Cardiac septum (tissue), 1 donor: ENCODE measurements at regions not wholly inside any gene's neighbourhood (a gene's known extent, or its start where the extent isn't known, plus 50 kb on each side); places are given as distances from the start of the nearest gene placed in this dataset.
"Not testable (repeated sequence)": the region's sequence is repeated elsewhere in the genome, so short reads cannot be mapped to it uniquely, and the experiment has no call there.

Source experiments
- DNase-seq: peaks from one replicate; pipeline ENCODE4 v3.0.0-alpha.2; 2020; ENCODE audit warnings: low spot score
- intact Hi-C: fragments of 100-400 bp; cut with DNase I; formaldehyde crosslinking; loops from one replicate; pipeline ENCODE4 v1.14.0; 2022
- donor health status: DM: no; HTN: no; CAD: no.

- peak; percentile 58 for DNase-seq
- intact Hi-C loops: no loop called here
Observed at GRCh38 chr12:107360482-107360881, 267.1 kb upstream of the CRY1 start.

DNA sequence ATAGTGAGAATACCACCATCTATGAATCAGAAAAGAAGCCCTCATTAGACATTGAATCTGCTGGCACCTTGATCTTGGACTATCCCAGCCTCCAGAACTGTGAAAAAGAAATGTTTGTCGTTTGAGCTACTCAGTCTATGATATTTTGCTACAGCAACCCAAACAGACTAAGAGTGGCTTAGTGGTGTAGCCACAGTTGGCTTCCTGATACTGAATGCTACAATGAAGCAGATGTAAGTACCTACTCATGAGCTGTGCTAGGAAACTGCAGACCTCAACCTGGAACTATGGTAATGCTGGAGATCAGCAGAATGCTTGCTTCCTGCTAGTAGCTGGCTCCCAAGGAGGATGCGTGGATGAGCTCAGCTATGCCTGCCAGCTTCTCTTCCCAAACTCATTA is 268.6 kb upstream of the CRY1 start:
- intact Hi-C loops: no loop called here
- peak; percentile 3 for DNase-seq

DNA sequence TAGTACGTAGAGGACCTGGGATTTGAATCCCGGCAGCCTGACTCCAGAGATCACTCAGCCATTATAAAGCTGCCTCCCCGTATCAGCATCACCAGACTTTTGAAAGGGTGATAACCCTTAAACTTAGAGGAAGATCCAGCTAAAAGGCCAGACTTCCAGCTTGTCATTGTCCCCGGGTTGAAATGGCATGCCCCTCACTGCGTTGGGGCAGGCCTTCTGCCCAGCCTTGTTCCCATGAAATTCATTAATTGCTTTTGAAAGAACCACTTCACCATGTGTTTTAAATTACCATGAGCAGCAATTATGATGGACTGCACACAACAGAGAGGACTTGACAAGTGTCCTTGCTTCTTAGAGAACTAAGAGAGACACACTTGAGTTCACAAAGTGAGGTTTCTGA is 269.6 kb upstream of the CRY1 start:
- DNase-seq: peak; percentile 43
- intact Hi-C loops: no loop called here

GRCh38 chr12:107364875-107365518 is 271.6 kb upstream of the CRY1 start:
- no peak for DNase-seq
- intact Hi-C loops: no loop called here

DNA sequence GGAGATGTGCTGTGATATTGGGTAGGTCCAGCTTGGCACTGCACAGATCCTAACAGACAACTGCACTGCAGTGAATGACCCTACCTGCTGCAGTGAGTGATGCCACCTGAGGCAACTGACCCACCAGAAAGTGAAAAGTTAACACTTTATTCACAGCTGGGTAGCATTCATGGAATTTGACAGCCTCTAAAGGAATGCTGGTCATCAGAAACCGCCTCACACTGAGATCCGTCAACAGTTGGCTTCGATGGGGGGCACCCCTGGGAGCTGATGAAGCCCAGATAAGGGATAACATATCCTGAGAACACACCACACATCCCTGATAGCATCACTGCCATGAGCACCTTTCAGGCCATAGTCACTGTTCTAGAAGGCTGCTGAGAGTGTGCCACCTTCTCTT is 272.4 kb upstream of the CRY1 start:
- DNase-seq: no peak
- intact Hi-C loops: no loop called here

DNA sequence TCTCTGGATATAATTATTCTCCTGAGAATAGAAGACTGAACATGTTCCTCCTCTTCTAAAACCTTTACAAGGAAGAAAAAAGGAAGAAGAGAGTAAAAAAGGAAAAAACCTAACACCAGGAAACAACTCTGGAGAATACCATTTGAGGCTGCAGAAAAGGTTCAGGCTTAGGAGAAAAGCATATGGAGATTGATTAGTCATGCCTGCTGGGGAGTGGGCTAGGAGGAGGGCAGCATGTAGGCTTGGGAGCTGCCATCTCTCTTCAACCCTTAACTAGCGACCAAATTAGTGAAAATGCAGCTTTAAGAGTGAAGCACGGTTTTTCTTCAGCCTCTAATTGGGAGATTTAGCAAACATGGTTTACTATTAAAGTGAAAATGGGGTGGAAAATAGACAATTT is 273.0 kb upstream of the CRY1 start:
- DNase-seq: no peak
- intact Hi-C loops: no loop called here

DNA sequence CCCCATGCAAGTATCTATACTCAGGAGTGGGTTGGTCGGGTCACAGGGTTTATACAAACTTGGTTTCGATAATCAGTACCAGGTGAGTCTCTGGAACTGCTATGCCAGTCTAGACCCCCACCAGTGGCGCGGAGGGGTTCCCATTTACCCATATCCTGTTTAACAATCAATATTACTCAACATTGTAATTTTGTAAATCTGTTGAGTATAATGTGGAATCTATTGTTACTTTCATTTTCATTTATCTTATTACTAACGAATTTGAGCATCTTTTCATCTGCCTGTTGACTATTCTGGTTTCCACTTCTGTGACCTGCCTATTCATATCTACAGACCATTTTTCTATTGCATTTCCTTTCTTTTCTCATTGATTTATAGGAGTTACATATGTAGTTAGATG is 275.2 kb upstream of the CRY1 start:
- DNase-seq: peak; percentile 58
- intact Hi-C loops: no loop called here

- DNase-seq: no peak
- intact Hi-C loops: no loop called here
Observed at GRCh38 chr12:107369006-107369405, 275.7 kb upstream of the CRY1 start.

DNA sequence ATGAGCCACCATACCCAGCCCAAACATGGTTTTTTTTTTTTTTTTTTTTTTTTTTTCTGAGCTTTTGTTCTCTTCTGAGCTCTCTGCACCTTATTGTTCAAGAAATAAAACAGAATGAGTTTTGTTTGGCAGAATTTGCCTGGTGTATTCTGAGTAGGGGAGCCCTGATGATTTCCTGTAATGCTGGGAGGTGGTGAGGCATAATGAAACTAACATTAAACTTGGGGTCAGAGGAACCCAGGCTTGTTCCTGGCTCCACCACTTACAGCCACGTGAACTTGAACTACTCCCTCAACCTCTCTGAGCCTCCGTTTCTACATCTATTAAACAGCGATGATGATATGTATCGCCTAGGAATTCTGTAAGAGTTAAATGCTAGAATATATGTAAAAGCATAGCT is 276.3 kb upstream of the CRY1 start:
- intact Hi-C loops: no loop called here
- no peak for DNase-seq

DNA sequence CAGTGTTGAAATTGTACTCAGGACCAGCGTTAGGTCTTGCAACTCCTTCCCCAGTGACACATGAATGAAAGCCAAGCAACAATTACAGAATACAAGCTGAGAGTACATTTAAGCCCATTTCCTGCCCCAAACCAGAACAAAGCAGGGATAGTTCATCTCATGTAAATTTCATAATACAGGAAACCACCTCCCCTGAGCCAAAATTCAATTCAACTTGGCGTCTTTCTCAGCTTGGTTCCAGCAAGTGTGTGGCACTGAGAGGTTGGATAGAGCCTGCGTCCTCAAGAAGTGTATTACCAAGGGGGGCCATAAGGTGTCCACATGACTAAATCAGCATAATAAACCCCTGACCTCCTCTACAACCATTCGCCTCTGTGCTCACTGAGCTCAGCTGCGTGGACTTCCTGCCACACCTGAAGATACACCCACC is 278.9 kb upstream of the CRY1 start:
- DNase-seq: no peak
- intact Hi-C loops: no loop called here

DNA sequence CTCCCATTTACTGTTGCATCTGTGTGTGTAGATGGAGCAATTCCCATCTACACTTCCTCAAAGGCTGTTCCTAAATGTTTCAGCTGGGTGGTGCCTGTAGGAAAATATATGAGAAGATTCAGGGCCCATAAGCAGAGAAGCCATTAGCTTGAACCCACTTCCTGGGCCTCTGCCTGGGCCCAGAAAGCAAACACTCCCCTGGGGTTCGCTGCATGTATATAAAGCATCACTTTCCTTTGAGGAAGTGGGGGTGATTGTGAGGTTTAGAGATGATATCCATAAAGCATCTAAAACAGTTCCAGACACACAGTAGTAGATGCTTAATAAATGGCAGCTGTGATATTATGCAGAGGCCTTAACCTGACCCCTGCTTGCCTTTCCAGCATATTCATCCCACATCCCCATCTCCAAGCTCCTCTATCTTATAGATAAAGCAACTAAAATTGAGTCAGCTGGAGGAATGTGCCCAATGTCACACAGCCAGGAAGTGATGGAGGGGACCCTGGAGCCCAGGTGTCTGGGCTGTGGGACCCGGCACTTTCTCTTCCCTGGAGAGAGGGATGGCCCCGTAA is 280.0 kb upstream of the CRY1 start:
- intact Hi-C loops: no loop called here
- DNase-seq: peak; percentile 22

- intact Hi-C loops: no loop called here
- peak; percentile 27 for DNase-seq
Observed at GRCh38 chr12:107374161-107374840, 281.0 kb upstream of the CRY1 start.

DNA sequence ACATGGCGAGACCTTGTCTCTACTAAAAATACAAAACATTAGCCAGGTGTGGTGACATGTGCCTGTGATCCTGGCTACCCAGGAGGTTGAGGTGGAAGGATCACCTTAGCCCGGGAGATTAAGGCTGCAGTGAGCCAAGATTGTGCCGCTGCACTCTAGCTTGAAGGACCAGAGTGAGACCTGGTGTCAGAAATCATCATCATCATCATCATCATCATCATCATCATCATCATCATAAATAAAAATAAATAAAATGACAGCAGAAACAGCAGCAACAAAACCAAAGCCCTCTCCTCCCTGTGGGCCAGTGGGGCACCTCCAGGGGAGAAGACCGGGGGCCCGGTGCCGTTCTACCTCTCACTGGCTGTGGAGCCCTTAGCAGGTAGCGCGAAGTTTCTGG is 281.9 kb upstream of the CRY1 start:
- intact Hi-C loops: no loop called here

GRCh38 chr12:107377596-107378385 is 284.4 kb upstream of the CRY1 start:
- intact Hi-C loops: no loop called here

More for the DNA sequence above, 281.9 kb upstream of the CRY1 start:
- DNase-seq: peak; percentile 29

DNA sequence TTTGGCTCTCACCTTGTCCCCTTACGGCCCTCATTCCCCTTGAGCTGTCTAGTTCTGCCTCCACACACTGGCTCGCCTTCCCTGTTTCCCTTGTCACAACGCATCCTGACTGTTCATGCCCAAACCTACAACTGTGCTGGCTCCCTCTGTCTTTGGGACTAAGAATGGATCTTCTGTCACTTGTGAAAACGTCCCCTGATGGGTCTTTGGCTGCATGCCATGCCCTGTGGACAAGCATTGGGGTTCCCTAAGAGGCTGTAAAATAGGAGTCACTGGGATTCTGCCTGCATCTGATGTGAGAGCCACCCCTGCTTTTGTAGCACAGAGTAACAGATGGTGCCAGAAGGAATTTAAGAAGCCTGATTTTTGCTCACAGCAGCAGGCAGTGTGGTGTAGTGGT is 285.3 kb upstream of the CRY1 start:
- intact Hi-C loops: no loop called here
- peak; percentile 63 for DNase-seq

More at GRCh38 chr12:107377596-107378385, 284.4 kb upstream of the CRY1 start:
- no peak for DNase-seq

DNA sequence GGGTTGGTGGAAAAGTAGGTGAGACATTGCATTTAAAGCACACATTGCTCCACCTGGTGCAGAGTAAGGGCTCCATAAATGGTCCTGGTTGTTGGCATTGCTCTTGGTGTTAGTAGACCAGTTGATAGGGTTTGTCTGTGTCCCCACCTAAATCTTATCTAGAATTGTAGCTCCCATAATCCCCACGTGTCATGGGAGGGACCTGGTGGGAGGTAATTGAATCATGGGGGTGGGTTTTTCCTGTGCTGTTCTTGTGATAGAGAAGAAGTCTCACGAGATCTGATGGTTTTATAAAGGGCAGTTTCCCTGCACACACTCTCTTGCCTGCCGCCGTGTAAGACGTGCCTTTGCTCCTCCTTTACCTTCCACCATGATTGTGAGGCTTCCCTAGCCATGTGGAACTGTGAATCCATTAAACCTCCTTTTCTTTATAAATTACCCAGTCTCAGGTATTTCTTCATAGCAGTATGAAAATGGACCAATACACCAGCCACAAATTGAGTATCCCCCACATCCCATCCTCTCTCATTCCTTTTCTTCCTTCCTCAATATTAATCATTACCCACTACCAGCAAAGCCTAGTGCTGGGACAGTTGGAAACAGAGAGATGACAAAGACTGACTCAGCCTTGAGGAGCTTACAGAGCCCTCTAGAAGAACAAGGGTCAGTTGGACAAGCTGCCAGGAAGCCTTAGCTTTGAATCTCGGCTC is 285.9 kb upstream of the CRY1 start:
- DNase-seq: peak; percentile 12
- intact Hi-C loops: not testable (repeated sequence)

DNA sequence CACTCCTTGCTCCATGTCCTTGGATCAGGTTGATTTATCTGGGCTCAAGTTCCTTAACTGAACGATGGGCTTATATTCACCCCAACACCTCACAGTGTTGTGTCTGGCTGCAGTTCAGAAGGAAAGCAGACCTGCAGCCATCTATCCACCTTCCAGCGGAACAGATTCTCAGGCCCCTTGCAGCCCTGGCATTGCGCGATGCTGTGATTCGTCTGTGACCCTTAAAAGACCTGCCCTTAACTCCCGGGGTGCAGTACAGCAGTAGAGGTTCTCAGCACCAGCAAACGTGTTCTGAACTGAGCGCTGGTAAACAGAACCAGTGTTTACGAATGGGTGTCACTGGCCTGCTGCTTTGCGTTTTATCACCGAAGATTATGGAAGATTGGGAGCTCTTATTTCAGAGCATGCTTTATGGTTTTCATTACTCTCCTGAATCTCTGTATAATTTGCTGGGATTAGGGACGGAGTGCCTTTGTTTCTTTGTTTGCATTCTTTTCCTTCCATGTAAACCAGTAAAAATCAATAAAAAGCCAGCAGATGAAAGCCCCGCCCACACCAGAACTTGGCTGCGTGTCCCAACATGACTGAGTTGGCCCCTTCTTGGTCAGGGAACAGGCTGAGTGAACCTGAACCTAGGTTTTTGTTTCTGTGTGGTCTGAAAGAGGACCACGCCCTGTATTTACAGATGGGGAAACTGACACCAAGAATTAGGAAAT is 286.7 kb upstream of the CRY1 start:
- no peak for DNase-seq
- intact Hi-C loops: no loop called here

- intact Hi-C loops: no loop called here
- DNase-seq: no peak
Observed at GRCh38 chr12:107384645-107385044, 291.3 kb upstream of the CRY1 start.

DNA sequence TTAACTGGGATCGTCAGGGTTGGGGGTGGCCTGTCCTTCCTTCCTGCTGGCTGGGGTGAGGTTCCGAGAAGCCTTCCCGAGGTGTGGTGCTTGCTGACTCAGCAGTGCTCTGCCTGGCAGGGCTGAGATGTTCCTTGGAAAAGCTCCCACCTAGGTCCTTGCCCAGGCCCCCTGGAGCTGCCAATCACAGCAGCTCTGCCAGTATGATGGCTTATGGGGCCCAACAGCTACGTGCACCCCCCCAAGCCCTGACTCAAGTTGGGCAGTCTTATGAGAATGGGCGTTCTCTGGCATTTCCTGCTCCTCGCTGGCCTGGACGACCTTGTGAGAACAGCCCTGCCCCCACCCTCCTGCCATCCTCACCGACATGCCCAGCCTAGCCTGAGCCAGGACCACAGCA is 292.2 kb upstream of the CRY1 start:
- DNase-seq: no peak
- intact Hi-C loops: no loop called here
